ENCODE measurements at regions not wholly inside any gene's neighbourhood (a gene's known extent, or its start where the extent isn't known, plus 50 kb on each side); places are given as distances from the start of the nearest gene placed in this dataset.

GRCh38 chr14:87233806-87234384 lies 759.1 kb downstream of the GALC start:
- CTCF ChIA-PET: no interaction called here
- Mint-ChIP-seq H3K27ac (no peak overlapping the region), H3K36me3 (ENCODE audit: low read depth) (no peaks in the 10 kb centered on the region), H3K4me1 (ENCODE audit: low read depth) (no peaks in the 10 kb centered on the region), H3K27me3 (no peaks in the 10 kb centered on the region), H3K4me3 (no peak overlapping the region), H3K9me3 (peaks cover 22% of the 10 kb centered on the region)
- no peak for DNase-seq
- no peak overlapping the region for H3K27ac ChIP-seq (ENCODE audit: low read depth in 1 of 2, low read length in 2 of 2)
- POLR2A ChIA-PET: no interaction called here
- no peaks in the 10 kb centered on the region for H3K27me3 ChIP-seq (ENCODE audit: control insufficient read depth in 1 of 2, insufficient read depth in 2 of 2, low read length in 2 of 2)
- intact Hi-C loops (cut with DNase I, micrococcal nuclease): no loop called here
- no peaks in the 10 kb centered on the region for H3K36me3 ChIP-seq (ENCODE audit: insufficient read depth, low read length)
- no peak overlapping the region for H3K4me3 ChIP-seq (ENCODE audit: low read length)
- no peak for ATAC-seq (ENCODE audit: poor library complexity)
- peaks cover 7 to 14% of the 10 kb centered on the region in 2 experiments for H3K9me3 ChIP-seq (ENCODE audit: control insufficient read depth in 1 of 2, insufficient read depth in 1 of 2, low read length in 2 of 2)
- H3K4me1 ChIP-seq (ENCODE audit: insufficient read depth, low read length): no peaks in the 10 kb centered on the region
- TF ChIP-seq CTCF (IDR thresholded peaks at IDR 0.05): no peak

- H3K27me3 ChIP-seq (ENCODE audit: control insufficient read depth in 1 of 2, insufficient read depth in 2 of 2, low read length in 2 of 2): no peaks in the 10 kb centered on the region
- no peak overlapping the region for H3K4me3 ChIP-seq (ENCODE audit: low read length)
- Mint-ChIP-seq H3K27me3 (no peaks in the 10 kb centered on the region), H3K36me3 (ENCODE audit: low read depth) (no peaks in the 10 kb centered on the region), H3K27ac (no peak overlapping the region), H3K4me1 (ENCODE audit: low read depth) (no peaks in the 10 kb centered on the region), H3K9me3 (peaks cover 20% of the 10 kb centered on the region), H3K4me3 (no peak overlapping the region)
- no peaks in the 10 kb centered on the region for H3K36me3 ChIP-seq (ENCODE audit: insufficient read depth, low read length)
- ChIA-PET POLR2A (no interaction called here), CTCF (no interaction called here)
- ATAC-seq (ENCODE audit: poor library complexity): no peak
- H3K27ac ChIP-seq (ENCODE audit: low read depth in 1 of 2, low read length in 2 of 2): no peak overlapping the region
- DNase-seq: no peak
- peaks cover 7 to 14% of the 10 kb centered on the region in 2 experiments for H3K9me3 ChIP-seq (ENCODE audit: control insufficient read depth in 1 of 2, insufficient read depth in 1 of 2, low read length in 2 of 2)
- TF ChIP-seq CTCF (IDR thresholded peaks at IDR 0.05): no peak
- H3K4me1 ChIP-seq (ENCODE audit: insufficient read depth, low read length): no peaks in the 10 kb centered on the region
- intact Hi-C loops (cut with DNase I, micrococcal nuclease): no loop called here
Observed at GRCh38 chr14:87233266-87233665, 759.7 kb downstream of the GALC start.

- H3K27ac ChIP-seq (ENCODE audit: low read depth in 1 of 2, low read length in 2 of 2): no peak overlapping the region
- ChIA-PET POLR2A (no interaction called here), CTCF (no interaction called here)
- ATAC-seq (ENCODE audit: poor library complexity): no peak
- H3K36me3 ChIP-seq (ENCODE audit: insufficient read depth, low read length): no peaks in the 10 kb centered on the region
- intact Hi-C loops (cut with DNase I, micrococcal nuclease): no loop called here
- peaks cover 9% of the 10 kb centered on the region for H3K9me3 Mint-ChIP-seq
- H3K9me3 ChIP-seq (ENCODE audit: control insufficient read depth in 1 of 2, insufficient read depth in 1 of 2, low read length in 2 of 2): peaks cover 7 to 14% of the 10 kb centered on the region in 2 experiments
- H3K36me3 Mint-ChIP-seq (ENCODE audit: low read depth): no peaks in the 10 kb centered on the region
- H3K4me1 Mint-ChIP-seq (ENCODE audit: low read depth): no peaks in the 10 kb centered on the region
- H3K4me1 ChIP-seq (ENCODE audit: insufficient read depth, low read length): no peaks in the 10 kb centered on the region
- no peak for TF ChIP-seq CTCF (IDR thresholded peaks at IDR 0.05)
- no peaks in the 10 kb centered on the region for H3K27me3 ChIP-seq (ENCODE audit: control insufficient read depth in 1 of 2, insufficient read depth in 2 of 2, low read length in 2 of 2)
- DNase-seq: no peak
- no peaks in the 10 kb centered on the region for H3K27me3 Mint-ChIP-seq
- no peak overlapping the region for H3K4me3 Mint-ChIP-seq
- no peak overlapping the region for H3K27ac Mint-ChIP-seq
- no peak overlapping the region for H3K4me3 ChIP-seq (ENCODE audit: low read length)
Observed at GRCh38 chr14:87231336-87232026, 761.5 kb downstream of the GALC start.
